C4-2B (cell line): ENCODE measurements at regions not wholly inside any gene's neighbourhood (a gene's known extent, or its start where the extent isn't known, plus 50 kb on each side); places are given as distances from the start of the nearest gene placed in this dataset.

Experiments
- ZFX ChIP-seq: fragments of 450-650 bp; IDR thresholded peaks from 2 replicates; pipeline ENCODE4 v1.6.1; 2017
- TF ChIP-seq, protein P1 (sequence below): fragments of 450-650 bp; conservative IDR thresholded peaks from 2 replicates; pipeline ENCODE4 v1.5.1; 2017; ENCODE audit warnings: mild to moderate bottlenecking

DNA sequence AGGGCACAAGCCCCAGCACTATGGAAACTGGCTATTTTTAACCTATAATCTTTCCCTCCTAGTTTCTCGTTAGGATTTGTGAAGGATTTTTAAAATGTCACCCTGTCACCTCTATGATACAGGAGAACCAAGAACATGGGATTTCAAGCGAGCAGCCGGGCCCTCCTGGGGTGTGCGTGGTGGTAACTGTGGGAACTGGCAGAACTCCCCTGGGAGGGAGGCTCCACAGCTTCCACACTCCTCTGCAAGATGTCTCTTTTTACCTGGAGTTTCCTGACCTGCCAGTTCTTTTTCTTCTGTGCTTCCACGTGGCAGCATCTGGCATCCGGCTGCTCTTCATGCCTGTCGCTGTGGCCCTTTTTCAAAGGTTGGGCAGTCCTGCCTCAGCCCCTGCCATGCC lies 386.3 kb upstream of the MYT1L start:
- TF ChIP-seq, protein P1, sequence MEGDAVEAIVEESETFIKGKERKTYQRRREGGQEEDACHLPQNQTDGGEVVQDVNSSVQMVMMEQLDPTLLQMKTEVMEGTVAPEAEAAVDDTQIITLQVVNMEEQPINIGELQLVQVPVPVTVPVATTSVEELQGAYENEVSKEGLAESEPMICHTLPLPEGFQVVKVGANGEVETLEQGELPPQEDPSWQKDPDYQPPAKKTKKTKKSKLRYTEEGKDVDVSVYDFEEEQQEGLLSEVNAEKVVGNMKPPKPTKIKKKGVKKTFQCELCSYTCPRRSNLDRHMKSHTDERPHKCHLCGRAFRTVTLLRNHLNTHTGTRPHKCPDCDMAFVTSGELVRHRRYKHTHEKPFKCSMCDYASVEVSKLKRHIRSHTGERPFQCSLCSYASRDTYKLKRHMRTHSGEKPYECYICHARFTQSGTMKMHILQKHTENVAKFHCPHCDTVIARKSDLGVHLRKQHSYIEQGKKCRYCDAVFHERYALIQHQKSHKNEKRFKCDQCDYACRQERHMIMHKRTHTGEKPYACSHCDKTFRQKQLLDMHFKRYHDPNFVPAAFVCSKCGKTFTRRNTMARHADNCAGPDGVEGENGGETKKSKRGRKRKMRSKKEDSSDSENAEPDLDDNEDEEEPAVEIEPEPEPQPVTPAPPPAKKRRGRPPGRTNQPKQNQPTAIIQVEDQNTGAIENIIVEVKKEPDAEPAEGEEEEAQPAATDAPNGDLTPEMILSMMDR: no peak
- TF ChIP-seq ZFX: no peak
